ENCODE measurements at regions not wholly inside any gene's neighbourhood (a gene's known extent, or its start where the extent isn't known, plus 50 kb on each side); places are given as distances from the start of the nearest gene placed in this dataset.

- no peak for TF ChIP-seq MAX (CRISPR knock-in tag; IDR thresholded peaks at IDR 0.05)
- no peak for TF ChIP-seq SP1 (CRISPR knock-in tag; conservative IDR thresholded peaks at IDR 0.05)
- TF ChIP-seq USF2 (CRISPR knock-in tag; IDR thresholded peaks at IDR 0.05): no peak
- TF ChIP-seq MYBL2 (CRISPR knock-in tag; IDR thresholded peaks at IDR 0.05): no peak
- TF ChIP-seq FOXP1 (CRISPR knock-in tag; IDR thresholded peaks at IDR 0.05; ENCODE audit: borderline replicate concordance): no peak
- TF ChIP-seq ZNF232 (CRISPR knock-in tag; IDR thresholded peaks at IDR 0.05): no peak
- TF ChIP-seq CTCF (IDR thresholded peaks at IDR 0.05): no peak
- no peak for TF ChIP-seq JUN (CRISPR knock-in tag; IDR thresholded peaks at IDR 0.05)
- no peak for TF ChIP-seq TCF7 (CRISPR knock-in tag; IDR thresholded peaks at IDR 0.05; ENCODE audit: low read depth)
Observed at GRCh38 chr9:16254674-16255073, 615.8 kb downstream of the BNC2 start.
